HG02852 (cell line): ENCODE measurements at regions not wholly inside any gene's neighbourhood (a gene's known extent, or its start where the extent isn't known, plus 50 kb on each side); places are given as distances from the start of the nearest gene placed in this dataset.

ENCODE experiments used
- ATAC-seq: cut with Tn5 transposase; IDR thresholded peaks from one replicate; pipeline ENCODE4 v1.9.1; 2021; ENCODE audit warnings: mild to moderate bottlenecking, moderate library complexity; ENCODE audit not compliant: unreplicated experiment

GRCh38 chr11:13062115-13062514 is 53.0 kb downstream of the RASSF10 start:
- no peak for ATAC-seq

- ATAC-seq: no peak
These were observed 55.5 kb downstream of the RASSF10 start for GRCh38 chr11:13064593-13064992.

- ATAC-seq: no peak
These were observed 56.2 kb downstream of the RASSF10 start for GRCh38 chr11:13065200-13065787.

GRCh38 chr11:13068211-13068610 is 59.1 kb downstream of the RASSF10 start:
- no peak for ATAC-seq

- ATAC-seq: no peak
These were observed 64.2 kb downstream of the RASSF10 start for GRCh38 chr11:13073119-13073981.

GRCh38 chr11:13074714-13075464 is 65.8 kb downstream of the RASSF10 start:
- no peak for ATAC-seq

GRCh38 chr11:13076961-13077360 is 67.8 kb downstream of the RASSF10 start:
- ATAC-seq: no peak

- no peak for ATAC-seq
These were observed 71.7 kb downstream of the RASSF10 start for GRCh38 chr11:13080861-13081260.

- no peak for ATAC-seq
These were observed 73.5 kb downstream of the RASSF10 start for GRCh38 chr11:13082588-13082987.

- no peak for ATAC-seq
These were observed 81.2 kb downstream of the RASSF10 start for GRCh38 chr11:13090228-13090708.

- no peak for ATAC-seq
These were observed 82.3 kb downstream of the RASSF10 start for GRCh38 chr11:13091373-13091772.

- ATAC-seq: no peak
These were observed 82.7 kb downstream of the RASSF10 start for GRCh38 chr11:13091804-13092203.

- no peak for ATAC-seq
These were observed 86.0 kb downstream of the RASSF10 start for GRCh38 chr11:13094930-13095687.

GRCh38 chr11:13098063-13098462 is 88.9 kb downstream of the RASSF10 start:
- ATAC-seq: no peak

GRCh38 chr11:13098616-13099289 is 89.6 kb downstream of the RASSF10 start:
- no peak for ATAC-seq

- ATAC-seq: no peak
These were observed 92.8 kb downstream of the RASSF10 start for GRCh38 chr11:13101644-13102512.

GRCh38 chr11:13102513-13102840 is 93.4 kb downstream of the RASSF10 start:
- ATAC-seq: no peak

- no peak for ATAC-seq
These were observed 93.9 kb downstream of the RASSF10 start for GRCh38 chr11:13102865-13103539.
